ENCODE measurements at regions not wholly inside any gene's neighbourhood (a gene's known extent, or its start where the extent isn't known, plus 50 kb on each side); places are given as distances from the start of the nearest gene placed in this dataset.

- no peaks in the 10 kb centered on the region for H3K4me1 ChIP-seq (ENCODE audit: control insufficient read depth, insufficient read depth, low read length, poor library complexity, severe bottlenecking)
- no peaks in the 10 kb centered on the region for H3K36me3 ChIP-seq (ENCODE audit: control insufficient read depth, insufficient read depth, low read length)
- H3K9me3 ChIP-seq (ENCODE audit: control insufficient read depth, low read length), result no peaks in the 10 kb centered on the region
- no peak overlapping the region for H3K4me3 ChIP-seq (ENCODE audit: insufficient read depth, low read depth, low read length, poor library complexity, severe bottlenecking)
- no peak for DNase-seq
- H3K27me3 ChIP-seq (replicated peaks; ENCODE audit: control insufficient read depth, insufficient read depth, low read length, poor library complexity, severe bottlenecking), result peaks cover 7% of the 10 kb centered on the region
- no peak overlapping the region for H3K27ac ChIP-seq (ENCODE audit: insufficient read depth, low read length, poor library complexity, severe bottlenecking)
Observed at GRCh38 chr5:39561421-39561820, 136.6 kb upstream of the DAB2 start.

GRCh38 chr5:39560726-39561125 lies 135.9 kb upstream of the DAB2 start:
- DNase-seq, result no peak
- peaks cover 7% of the 10 kb centered on the region for H3K27me3 ChIP-seq (replicated peaks; ENCODE audit: control insufficient read depth, insufficient read depth, low read length, poor library complexity, severe bottlenecking)
- H3K27ac ChIP-seq (ENCODE audit: insufficient read depth, low read length, poor library complexity, severe bottlenecking), result no peak overlapping the region
- H3K4me3 ChIP-seq (ENCODE audit: insufficient read depth, low read depth, low read length, poor library complexity, severe bottlenecking), result no peak overlapping the region
- no peaks in the 10 kb centered on the region for H3K4me1 ChIP-seq (ENCODE audit: control insufficient read depth, insufficient read depth, low read length, poor library complexity, severe bottlenecking)
- H3K36me3 ChIP-seq (ENCODE audit: control insufficient read depth, insufficient read depth, low read length), result no peaks in the 10 kb centered on the region
- H3K9me3 ChIP-seq (ENCODE audit: control insufficient read depth, low read length), result no peaks in the 10 kb centered on the region

GRCh38 chr5:39559923-39560322 lies 135.1 kb upstream of the DAB2 start:
- no peak overlapping the region for H3K27ac ChIP-seq (ENCODE audit: insufficient read depth, low read length, poor library complexity, severe bottlenecking)
- H3K4me3 ChIP-seq (ENCODE audit: insufficient read depth, low read depth, low read length, poor library complexity, severe bottlenecking), result no peak overlapping the region
- no peak for DNase-seq
- H3K4me1 ChIP-seq (ENCODE audit: control insufficient read depth, insufficient read depth, low read length, poor library complexity, severe bottlenecking), result no peaks in the 10 kb centered on the region
- no peaks in the 10 kb centered on the region for H3K36me3 ChIP-seq (ENCODE audit: control insufficient read depth, insufficient read depth, low read length)
- H3K27me3 ChIP-seq (replicated peaks; ENCODE audit: control insufficient read depth, insufficient read depth, low read length, poor library complexity, severe bottlenecking), result peaks cover 7% of the 10 kb centered on the region
- no peaks in the 10 kb centered on the region for H3K9me3 ChIP-seq (ENCODE audit: control insufficient read depth, low read length)

GRCh38 chr5:39558541-39558940 lies 133.8 kb upstream of the DAB2 start:
- no peaks in the 10 kb centered on the region for H3K9me3 ChIP-seq (ENCODE audit: control insufficient read depth, low read length)
- no peaks in the 10 kb centered on the region for H3K36me3 ChIP-seq (ENCODE audit: control insufficient read depth, insufficient read depth, low read length)
- no peak overlapping the region for H3K27ac ChIP-seq (ENCODE audit: insufficient read depth, low read length, poor library complexity, severe bottlenecking)
- H3K4me1 ChIP-seq (ENCODE audit: control insufficient read depth, insufficient read depth, low read length, poor library complexity, severe bottlenecking), result no peaks in the 10 kb centered on the region
- peaks cover 7% of the 10 kb centered on the region for H3K27me3 ChIP-seq (replicated peaks; ENCODE audit: control insufficient read depth, insufficient read depth, low read length, poor library complexity, severe bottlenecking)
- no peak for DNase-seq
- H3K4me3 ChIP-seq (ENCODE audit: insufficient read depth, low read depth, low read length, poor library complexity, severe bottlenecking), result no peak overlapping the region

- Histone ChIP-seq H3K9me3 (ENCODE audit: control insufficient read depth, low read length) (no peaks in the 10 kb centered on the region), H3K36me3 (ENCODE audit: control insufficient read depth, insufficient read depth, low read length) (no peaks in the 10 kb centered on the region), H3K27me3 (replicated peaks; ENCODE audit: control insufficient read depth, insufficient read depth, low read length, poor library complexity, severe bottlenecking) (no peaks in the 10 kb centered on the region), H3K27ac (ENCODE audit: insufficient read depth, low read length, poor library complexity, severe bottlenecking) (no peak overlapping the region), H3K4me1 (ENCODE audit: control insufficient read depth, insufficient read depth, low read length, poor library complexity, severe bottlenecking) (no peaks in the 10 kb centered on the region), H3K4me3 (ENCODE audit: insufficient read depth, low read depth, low read length, poor library complexity, severe bottlenecking) (no peak overlapping the region)
- DNase-seq, result no peak
Observed at GRCh38 chr5:39555788-39556187, 131.0 kb upstream of the DAB2 start.

- no peaks in the 10 kb centered on the region for H3K36me3 ChIP-seq (ENCODE audit: control insufficient read depth, insufficient read depth, low read length)
- DNase-seq, result no peak
- no peaks in the 10 kb centered on the region for H3K27me3 ChIP-seq (replicated peaks; ENCODE audit: control insufficient read depth, insufficient read depth, low read length, poor library complexity, severe bottlenecking)
- no peaks in the 10 kb centered on the region for H3K9me3 ChIP-seq (ENCODE audit: control insufficient read depth, low read length)
- peak overlapping the region; percentile 8 for H3K4me3 ChIP-seq (ENCODE audit: insufficient read depth, low read depth, low read length, poor library complexity, severe bottlenecking)
- H3K4me1 ChIP-seq (ENCODE audit: control insufficient read depth, insufficient read depth, low read length, poor library complexity, severe bottlenecking), result no peaks in the 10 kb centered on the region
- no peak overlapping the region for H3K27ac ChIP-seq (ENCODE audit: insufficient read depth, low read length, poor library complexity, severe bottlenecking)
Observed at GRCh38 chr5:39547553-39548154, 122.9 kb upstream of the DAB2 start.

GRCh38 chr5:39544941-39545340 lies 120.2 kb upstream of the DAB2 start:
- no peaks in the 10 kb centered on the region for H3K27me3 ChIP-seq (replicated peaks; ENCODE audit: control insufficient read depth, insufficient read depth, low read length, poor library complexity, severe bottlenecking)
- no peak for DNase-seq
- H3K36me3 ChIP-seq (ENCODE audit: control insufficient read depth, insufficient read depth, low read length), result no peaks in the 10 kb centered on the region
- H3K4me1 ChIP-seq (ENCODE audit: control insufficient read depth, insufficient read depth, low read length, poor library complexity, severe bottlenecking), result no peaks in the 10 kb centered on the region
- H3K27ac ChIP-seq (ENCODE audit: insufficient read depth, low read length, poor library complexity, severe bottlenecking), result no peak overlapping the region
- H3K4me3 ChIP-seq (ENCODE audit: insufficient read depth, low read depth, low read length, poor library complexity, severe bottlenecking), result no peak overlapping the region
- no peaks in the 10 kb centered on the region for H3K9me3 ChIP-seq (ENCODE audit: control insufficient read depth, low read length)

- Histone ChIP-seq H3K9me3 (ENCODE audit: control insufficient read depth, low read length) (no peaks in the 10 kb centered on the region), H3K4me3 (ENCODE audit: insufficient read depth, low read depth, low read length, poor library complexity, severe bottlenecking) (no peak overlapping the region), H3K4me1 (ENCODE audit: control insufficient read depth, insufficient read depth, low read length, poor library complexity, severe bottlenecking) (no peaks in the 10 kb centered on the region), H3K36me3 (ENCODE audit: control insufficient read depth, insufficient read depth, low read length) (no peaks in the 10 kb centered on the region), H3K27ac (ENCODE audit: insufficient read depth, low read length, poor library complexity, severe bottlenecking) (no peak overlapping the region), H3K27me3 (replicated peaks; ENCODE audit: control insufficient read depth, insufficient read depth, low read length, poor library complexity, severe bottlenecking) (no peaks in the 10 kb centered on the region)
- DNase-seq, result no peak
Observed at GRCh38 chr5:39543335-39543734, 118.6 kb upstream of the DAB2 start.

GRCh38 chr5:39542511-39543285 lies 117.9 kb upstream of the DAB2 start:
- Histone ChIP-seq H3K4me3 (ENCODE audit: insufficient read depth, low read depth, low read length, poor library complexity, severe bottlenecking) (no peak overlapping the region), H3K4me1 (ENCODE audit: control insufficient read depth, insufficient read depth, low read length, poor library complexity, severe bottlenecking) (no peaks in the 10 kb centered on the region), H3K27ac (ENCODE audit: insufficient read depth, low read length, poor library complexity, severe bottlenecking) (no peak overlapping the region), H3K36me3 (ENCODE audit: control insufficient read depth, insufficient read depth, low read length) (no peaks in the 10 kb centered on the region), H3K9me3 (ENCODE audit: control insufficient read depth, low read length) (no peaks in the 10 kb centered on the region), H3K27me3 (replicated peaks; ENCODE audit: control insufficient read depth, insufficient read depth, low read length, poor library complexity, severe bottlenecking) (no peaks in the 10 kb centered on the region)
- no peak for DNase-seq

- no peaks in the 10 kb centered on the region for H3K9me3 ChIP-seq (ENCODE audit: control insufficient read depth, low read length)
- no peaks in the 10 kb centered on the region for H3K4me1 ChIP-seq (ENCODE audit: control insufficient read depth, insufficient read depth, low read length, poor library complexity, severe bottlenecking)
- no peak overlapping the region for H3K27ac ChIP-seq (ENCODE audit: insufficient read depth, low read length, poor library complexity, severe bottlenecking)
- no peaks in the 10 kb centered on the region for H3K36me3 ChIP-seq (ENCODE audit: control insufficient read depth, insufficient read depth, low read length)
- no peak overlapping the region for H3K4me3 ChIP-seq (ENCODE audit: insufficient read depth, low read depth, low read length, poor library complexity, severe bottlenecking)
- no peaks in the 10 kb centered on the region for H3K27me3 ChIP-seq (replicated peaks; ENCODE audit: control insufficient read depth, insufficient read depth, low read length, poor library complexity, severe bottlenecking)
- DNase-seq, result no peak
Observed at GRCh38 chr5:39541920-39542319, 117.1 kb upstream of the DAB2 start.

Data from effector memory CD4-positive, alpha-beta T cell (primary cell).